CD4-positive, alpha-beta T cell treated with Interleukin-15 for 1 hour (primary cell): ENCODE measurements at regions not wholly inside any gene's neighbourhood (a gene's known extent, or its start where the extent isn't known, plus 50 kb on each side); places are given as distances from the start of the nearest gene placed in this dataset.

ENCODE experiments used
- DNase-seq: peaks from one replicate; pipeline ENCODE4 v3.0.0-alpha.2; 2020

DNA sequence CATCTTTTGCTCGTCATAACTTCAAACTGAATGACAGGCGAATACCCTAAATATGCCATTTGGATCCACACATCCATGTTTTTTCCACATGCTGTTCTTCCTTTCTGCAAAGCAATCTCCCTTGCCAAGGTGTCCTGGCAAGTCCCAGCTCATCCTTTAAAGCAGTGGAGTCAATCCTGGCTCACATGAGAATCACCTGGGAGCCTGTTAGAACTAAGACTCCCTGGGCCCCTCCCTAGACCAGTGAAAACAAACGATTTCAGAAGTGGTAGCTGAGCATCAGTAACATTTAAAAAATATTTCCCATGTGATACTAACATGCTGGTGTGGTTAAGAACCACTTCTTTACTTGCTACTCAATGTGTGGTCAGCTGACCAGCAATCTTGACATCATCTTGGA lies 50.6 kb upstream of the PARD3B start:
- no peak for DNase-seq

GRCh38 chr2:204495381-204495780 lies 49.9 kb upstream of the PARD3B start:
- no peak for DNase-seq
